SK-N-SH treated with all-trans-retinoic acid at 6 μM for 48 hours (cell line): ENCODE measurements at regions not wholly inside any gene's neighbourhood (a gene's known extent, or its start where the extent isn't known, plus 50 kb on each side); places are given as distances from the start of the nearest gene placed in this dataset.

Source experiments
- ATAC-seq: fragments of 200-7000 bp; cut with Tn5 transposase; 3 replicates; pipeline ENCODE4 v1.9.1; 2020; ENCODE audit warnings: mild to moderate bottlenecking, moderate library complexity
- ARNTL ChIP-seq: fragments of 450-650 bp; formaldehyde crosslinking; IDR thresholded peaks from 2 replicates; pipeline ENCODE4 v1.5.0; 2020; ENCODE audit warnings: low read depth, mild to moderate bottlenecking, moderate library complexity, borderline replicate concordance
- BACH2 ChIP-seq: fragments of 250-450 bp; sonication (Bioruptor Pico); IDR thresholded peaks from 2 replicates; pipeline ENCODE4 v1.9.0; 2021; ENCODE audit warnings: mild to moderate bottlenecking, borderline replicate concordance
- CSDC2 ChIP-seq: fragments of 250-450 bp; sonication (Bioruptor Pico); IDR thresholded peaks from 2 replicates; pipeline ENCODE4 v1.5.0; 2020; ENCODE audit warnings: mild to moderate bottlenecking, moderate library complexity
- CSRNP3 ChIP-seq: fragments of 250-450 bp; sonication (Bioruptor Pico); IDR thresholded peaks from 2 replicates; pipeline ENCODE4 v1.5.1; 2021; ENCODE audit warnings: mild to moderate bottlenecking, moderate library complexity
- ESRRG ChIP-seq: fragments of 250-450 bp; sonication (Bioruptor Pico); IDR thresholded peaks from 2 replicates; pipeline ENCODE4 v1.6.1; 2021; ENCODE audit warnings: mild to moderate bottlenecking
- GLIS3 ChIP-seq: fragments of 250-450 bp; sonication (Bioruptor Pico); IDR thresholded peaks from 2 replicates; pipeline ENCODE4 v1.5.0; 2020; ENCODE audit warnings: mild to moderate bottlenecking, moderate library complexity
- ISL1 ChIP-seq: fragments of 250-450 bp; sonication (Bioruptor Pico); IDR thresholded peaks from 2 replicates; pipeline ENCODE4 v2.1.2; 2022; ENCODE audit warnings: mild to moderate bottlenecking, moderate library complexity
- OSR1 ChIP-seq: fragments of 250-450 bp; sonication (Bioruptor Pico); IDR thresholded peaks from 2 replicates; pipeline ENCODE4 v1.8.0; 2022; ENCODE audit warnings: moderate library complexity, mild to moderate bottlenecking, inconsistent platforms
- POU6F1 ChIP-seq: fragments of 250-450 bp; sonication (Bioruptor Pico); IDR thresholded peaks from 2 replicates; pipeline ENCODE4 v1.8.0; 2021; ENCODE audit warnings: low read depth, mild to moderate bottlenecking, moderate library complexity, borderline replicate concordance
- PPARA ChIP-seq: fragments of 250-450 bp; sonication (Bioruptor Pico); IDR thresholded peaks from 2 replicates; pipeline ENCODE4 v1.5.0; 2020; ENCODE audit warnings: mild to moderate bottlenecking, borderline replicate concordance
- RARB ChIP-seq: fragments of 250-450 bp; sonication (Bioruptor Pico); IDR thresholded peaks from 2 replicates; pipeline ENCODE4 v1.8.0; 2021; ENCODE audit warnings: mild to moderate bottlenecking, moderate library complexity
- SNAI2 ChIP-seq: fragments of 250-450 bp; sonication (Bioruptor Pico); IDR thresholded peaks from 2 replicates; pipeline ENCODE4 v1.5.0; 2020; ENCODE audit warnings: mild to moderate bottlenecking, moderate library complexity
- TCF4 ChIP-seq: fragments of 250-450 bp; sonication (Bioruptor Pico); IDR thresholded peaks from 2 replicates; pipeline ENCODE4 v1.8.0; 2021; ENCODE audit warnings: mild to moderate bottlenecking, moderate library complexity, borderline replicate concordance
- TOX ChIP-seq: fragments of 250-450 bp; sonication (Bioruptor Pico); IDR thresholded peaks from 2 replicates; pipeline ENCODE4 v1.8.0; 2021; ENCODE audit warnings: mild to moderate bottlenecking, moderate library complexity, borderline replicate concordance
- ZC3H10 ChIP-seq: fragments of 250-450 bp; sonication (Bioruptor Pico); IDR thresholded peaks from 2 replicates; pipeline ENCODE4 v1.5.1; 2021; ENCODE audit warnings: mild to moderate bottlenecking, moderate library complexity
- ZFP3 ChIP-seq: fragments of 250-450 bp; sonication (Bioruptor Pico); IDR thresholded peaks from 2 replicates; pipeline ENCODE4 v1.5.0; 2020; ENCODE audit warnings: mild to moderate bottlenecking, moderate library complexity
- ZNF565 ChIP-seq: fragments of 450-650 bp; formaldehyde crosslinking; conservative IDR thresholded peaks from 2 replicates; pipeline ENCODE4 v1.5.0; 2020; ENCODE audit warnings: low read depth, mild to moderate bottlenecking, moderate library complexity
- ZNF70 ChIP-seq: fragments of 450-650 bp; formaldehyde crosslinking; IDR thresholded peaks from 2 replicates; pipeline ENCODE4 v1.5.0; 2020; ENCODE audit warnings: mild to moderate bottlenecking, moderate library complexity
- ZNF8 ChIP-seq: fragments of 450-650 bp; formaldehyde crosslinking; IDR thresholded peaks from 2 replicates; pipeline ENCODE4 v1.5.0; 2020; ENCODE audit warnings: mild to moderate bottlenecking, moderate library complexity
- TF ChIP-seq, protein P1 (sequence below): fragments of 250-450 bp; sonication (Bioruptor Pico); IDR thresholded peaks from 2 replicates; pipeline ENCODE4 v1.5.1; 2020; ENCODE audit warnings: low read depth, mild to moderate bottlenecking, moderate library complexity
- TF ChIP-seq, protein P2 (sequence below): fragments of 250-450 bp; sonication (Bioruptor Pico); IDR thresholded peaks from 2 replicates; pipeline ENCODE4 v1.5.0; 2020; ENCODE audit warnings: mild to moderate bottlenecking, moderate library complexity

DNA sequence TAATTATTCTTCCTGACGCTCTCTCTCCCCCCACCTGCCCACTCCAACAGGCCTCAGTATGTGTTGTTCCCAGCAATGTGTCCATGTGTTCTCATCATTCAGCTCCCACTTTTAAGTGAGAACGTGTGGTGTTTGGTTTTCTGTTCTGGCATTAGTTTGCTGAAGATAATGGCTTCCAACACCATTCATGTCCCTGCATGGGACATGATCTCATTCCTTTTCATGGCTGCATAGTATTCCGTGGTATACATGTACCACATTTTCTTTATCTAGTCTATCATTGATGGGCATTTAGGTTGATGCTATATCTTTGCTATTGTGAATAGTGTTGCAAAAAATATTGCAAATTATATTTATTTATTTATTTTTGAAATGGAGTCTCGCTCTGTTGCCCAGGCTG is 258.0 kb downstream of the TFAP2A start:
- ATAC-seq: no peak
- TF ChIP-seq CSDC2 (CRISPR knock-in tag) (no peak), ARNTL (no peak), ZNF8 (CRISPR knock-in tag) (no peak), ISL1 (CRISPR knock-in tag) (no peak), GLIS3 (no peak), TCF4 (CRISPR knock-in tag) (no peak), PPARA (CRISPR knock-in tag) (no peak), ZFP3 (CRISPR knock-in tag) (no peak), TOX (no peak), ZC3H10 (CRISPR knock-in tag) (no peak), ESRRG (CRISPR knock-in tag) (no peak), RARB (CRISPR knock-in tag) (no peak), ZNF70 (no peak), OSR1 (CRISPR knock-in tag) (no peak), ZNF565 (no peak), SNAI2 (no peak)
- TF ChIP-seq, protein P1, sequence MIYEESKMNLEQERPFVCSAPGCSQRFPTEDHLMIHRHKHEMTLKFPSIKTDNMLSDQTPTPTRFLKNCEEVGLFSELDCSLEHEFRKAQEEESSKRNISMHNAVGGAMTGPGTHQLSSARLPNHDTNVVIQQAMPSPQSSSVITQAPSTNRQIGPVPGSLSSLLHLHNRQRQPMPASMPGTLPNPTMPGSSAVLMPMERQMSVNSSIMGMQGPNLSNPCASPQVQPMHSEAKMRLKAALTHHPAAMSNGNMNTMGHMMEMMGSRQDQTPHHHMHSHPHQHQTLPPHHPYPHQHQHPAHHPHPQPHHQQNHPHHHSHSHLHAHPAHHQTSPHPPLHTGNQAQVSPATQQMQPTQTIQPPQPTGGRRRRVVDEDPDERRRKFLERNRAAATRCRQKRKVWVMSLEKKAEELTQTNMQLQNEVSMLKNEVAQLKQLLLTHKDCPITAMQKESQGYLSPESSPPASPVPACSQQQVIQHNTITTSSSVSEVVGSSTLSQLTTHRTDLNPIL (CRISPR knock-in tag): no peak
- TF ChIP-seq, all 23 proteins: peak for 0

DNA sequence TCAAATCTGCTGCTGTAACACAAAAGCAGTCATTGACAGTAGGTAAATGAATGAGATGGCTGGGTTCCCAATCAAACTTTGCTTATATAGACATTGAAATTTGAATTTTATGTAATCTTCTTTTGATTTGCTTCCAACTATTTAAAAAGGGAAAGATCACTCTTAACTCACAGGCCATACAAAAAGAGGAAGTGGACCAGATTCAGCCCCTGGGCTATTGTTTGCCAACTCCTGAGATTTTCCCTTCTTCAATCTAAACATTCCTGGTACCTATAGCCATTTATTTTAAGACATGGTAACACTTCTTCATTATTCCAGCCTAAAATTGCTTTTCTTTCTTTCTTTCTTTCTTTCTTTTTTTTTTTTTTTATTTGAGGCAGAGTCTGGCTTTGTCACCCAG is 260.6 kb downstream of the TFAP2A start:
- no peak for ATAC-seq
- TF ChIP-seq ESRRG (CRISPR knock-in tag): no peak
- TF ChIP-seq CSRNP3 (CRISPR knock-in tag): no peak
- no peak for TF ChIP-seq OSR1 (CRISPR knock-in tag)
- no peak for TF ChIP-seq GLIS3
- TF ChIP-seq, protein P2, sequence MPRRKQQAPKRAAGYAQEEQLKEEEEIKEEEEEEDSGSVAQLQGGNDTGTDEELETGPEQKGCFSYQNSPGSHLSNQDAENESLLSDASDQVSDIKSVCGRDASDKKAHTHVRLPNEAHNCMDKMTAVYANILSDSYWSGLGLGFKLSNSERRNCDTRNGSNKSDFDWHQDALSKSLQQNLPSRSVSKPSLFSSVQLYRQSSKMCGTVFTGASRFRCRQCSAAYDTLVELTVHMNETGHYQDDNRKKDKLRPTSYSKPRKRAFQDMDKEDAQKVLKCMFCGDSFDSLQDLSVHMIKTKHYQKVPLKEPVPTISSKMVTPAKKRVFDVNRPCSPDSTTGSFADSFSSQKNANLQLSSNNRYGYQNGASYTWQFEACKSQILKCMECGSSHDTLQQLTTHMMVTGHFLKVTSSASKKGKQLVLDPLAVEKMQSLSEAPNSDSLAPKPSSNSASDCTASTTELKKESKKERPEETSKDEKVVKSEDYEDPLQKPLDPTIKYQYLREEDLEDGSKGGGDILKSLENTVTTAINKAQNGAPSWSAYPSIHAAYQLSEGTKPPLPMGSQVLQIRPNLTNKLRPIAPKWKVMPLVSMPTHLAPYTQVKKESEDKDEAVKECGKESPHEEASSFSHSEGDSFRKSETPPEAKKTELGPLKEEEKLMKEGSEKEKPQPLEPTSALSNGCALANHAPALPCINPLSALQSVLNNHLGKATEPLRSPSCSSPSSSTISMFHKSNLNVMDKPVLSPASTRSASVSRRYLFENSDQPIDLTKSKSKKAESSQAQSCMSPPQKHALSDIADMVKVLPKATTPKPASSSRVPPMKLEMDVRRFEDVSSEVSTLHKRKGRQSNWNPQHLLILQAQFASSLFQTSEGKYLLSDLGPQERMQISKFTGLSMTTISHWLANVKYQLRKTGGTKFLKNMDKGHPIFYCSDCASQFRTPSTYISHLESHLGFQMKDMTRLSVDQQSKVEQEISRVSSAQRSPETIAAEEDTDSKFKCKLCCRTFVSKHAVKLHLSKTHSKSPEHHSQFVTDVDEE (CRISPR knock-in tag): no peak
- no peak for TF ChIP-seq BACH2 (CRISPR knock-in tag)
- TF ChIP-seq ZFP3 (CRISPR knock-in tag): no peak
- TF ChIP-seq TOX: no peak
- no peak for TF ChIP-seq TCF4 (CRISPR knock-in tag)
- TF ChIP-seq POU6F1: no peak
- TF ChIP-seq ZNF565: no peak

GRCh38 chr6:10151144-10151915 is 263.5 kb downstream of the TFAP2A start:
- ATAC-seq: no peak
- TF ChIP-seq OSR1 (CRISPR knock-in tag): no peak

DNA sequence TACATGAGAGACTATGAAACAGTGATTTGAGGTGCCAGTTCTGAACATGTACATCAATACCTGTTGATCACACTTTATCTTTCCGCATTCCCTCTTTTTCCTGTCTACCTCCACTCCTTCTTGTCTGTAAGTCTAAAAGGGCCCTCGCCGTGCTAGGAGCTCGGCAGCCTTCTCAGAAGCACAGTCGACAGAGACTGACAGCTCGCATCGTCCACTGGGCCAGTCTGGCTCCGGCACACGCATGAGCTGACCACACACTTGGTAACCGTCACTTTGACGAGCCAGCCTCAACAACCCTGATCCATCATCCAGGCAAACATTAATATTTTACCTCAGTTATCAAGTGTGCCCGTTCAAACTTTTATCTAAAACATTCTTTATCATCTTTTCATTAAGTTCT is 265.3 kb downstream of the TFAP2A start:
- no peak for TF ChIP-seq ARNTL
- ATAC-seq: no peak
